ENCODE measurements at regions not wholly inside any gene's neighbourhood (a gene's known extent, or its start where the extent isn't known, plus 50 kb on each side); places are given as distances from the start of the nearest gene placed in this dataset.
"Not testable (repeated sequence)": the region's sequence is repeated elsewhere in the genome, so short reads cannot be mapped to it uniquely, and the experiment has no call there.

- DNase-seq = no peak
Measured at GRCh38 chr3:158882445-158882844, 80.6 kb downstream of the MFSD1 start.

- no peak for DNase-seq
Measured at GRCh38 chr3:158896729-158897128, 94.9 kb downstream of the MFSD1 start.

- DNase-seq = no peak
Measured at GRCh38 chr3:158906749-158907148, 104.9 kb downstream of the MFSD1 start.

- no peak for DNase-seq
Measured at GRCh38 chr3:158908187-158908734, 106.4 kb downstream of the MFSD1 start.

- DNase-seq = no peak
Measured at GRCh38 chr3:158909870-158910269, 108.0 kb downstream of the MFSD1 start.

- no peak for DNase-seq
Measured at GRCh38 chr3:158911586-158911985, 109.7 kb downstream of the MFSD1 start.

- no peak for DNase-seq
Measured at GRCh38 chr3:158912188-158912587, 110.3 kb downstream of the MFSD1 start.

GRCh38 chr3:158912621-158913020, 110.8 kb downstream of the MFSD1 start:
- no peak for DNase-seq

- DNase-seq = no peak
Measured at GRCh38 chr3:158916111-158916510, 114.3 kb downstream of the MFSD1 start.

GRCh38 chr3:158918008-158918407, 116.2 kb downstream of the MFSD1 start:
- no peak for DNase-seq

- DNase-seq = no peak
Measured at GRCh38 chr3:158918451-158918850, 116.6 kb downstream of the MFSD1 start.

- no peak for DNase-seq
Measured at GRCh38 chr3:158920371-158920770, 118.5 kb downstream of the MFSD1 start.

- DNase-seq = no peak
Measured at GRCh38 chr3:158925021-158925420, 123.2 kb downstream of the MFSD1 start.

- DNase-seq = no peak
Measured at GRCh38 chr3:158925828-158926494, 124.1 kb downstream of the MFSD1 start.

- DNase-seq = no peak
Measured at GRCh38 chr3:158935846-158936245, 134.0 kb downstream of the MFSD1 start.

- no peak for DNase-seq
Measured at GRCh38 chr3:158936530-158937113, 134.8 kb downstream of the MFSD1 start.

- DNase-seq = no peak
Measured at GRCh38 chr3:158950178-158950901, 148.5 kb downstream of the MFSD1 start.

GRCh38 chr3:158953131-158953530, 151.3 kb downstream of the MFSD1 start:
- no peak for DNase-seq

- DNase-seq = no peak
Measured at GRCh38 chr3:158954420-158954819, 152.6 kb downstream of the MFSD1 start.

GRCh38 chr3:158957777-158958176, 155.9 kb downstream of the MFSD1 start:
- not testable (repeated sequence) for DNase-seq

- no peak for DNase-seq
Measured at GRCh38 chr3:158958873-158959272, 157.0 kb downstream of the MFSD1 start.

- no peak for DNase-seq
Measured at GRCh38 chr3:158961471-158961870, 159.6 kb downstream of the MFSD1 start.

- DNase-seq = no peak
Measured at GRCh38 chr3:158961911-158962310, 160.1 kb downstream of the MFSD1 start.

GRCh38 chr3:158970006-158970405, 168.2 kb downstream of the MFSD1 start:
- DNase-seq = no peak

Measured in CD4-positive, alpha-beta T cell treated with Interleukin-4 for 1 hour (primary cell).